SK-N-MC (cell line): ENCODE measurements at regions not wholly inside any gene's neighbourhood (a gene's known extent, or its start where the extent isn't known, plus 50 kb on each side); places are given as distances from the start of the nearest gene placed in this dataset.

Experiments used
- DNase-seq: peaks from one replicate; pipeline ENCODE4 v3.0.0-alpha.2; 2011; ENCODE audit warnings: low read depth, low spot score
- H3K27ac ChIP-seq: fragments of 200-600 bp; sonication (generic); 2 replicates; pipeline ENCODE4 v1.5.1; 2016; ENCODE audit warnings: mixed run types
- H3K36me3 ChIP-seq: fragments of 200-600 bp; sonication (generic); 2 replicates; pipeline ENCODE4 v1.6.1; 2017; ENCODE audit warnings: antibody characterized with exemption, low read length, mixed read lengths; ENCODE audit not compliant: insufficient read depth
- H3K4me3 ChIP-seq: fragments of 200-600 bp; sonication (generic); 2 replicates; pipeline ENCODE4 v1.5.1; 2016
- H3K9ac ChIP-seq: fragments of 200-600 bp; sonication (generic); 2 replicates; pipeline ENCODE4 v1.8.0; 2017; ENCODE audit warnings: mixed run types, mixed read lengths; ENCODE audit not compliant: insufficient read length
- H3K9me3 ChIP-seq: fragments of 200-600 bp; sonication (generic); 2 replicates; pipeline ENCODE4 v1.6.1; 2017; ENCODE audit warnings: low read depth, mild to moderate bottlenecking, antibody characterized with exemption, low read length, moderate library complexity, mixed read lengths
- EZH2 ChIP-seq: fragments of 200-600 bp; sonication (generic); IDR thresholded peaks from one replicate; pipeline ENCODE4 v1.6.1; 2017; ENCODE audit warnings: antibody characterized with exemption
- FOXP2 ChIP-seq: optimal IDR thresholded peaks from 2 replicates; pipeline ENCODE3; 2011; ENCODE audit warnings: mild to moderate bottlenecking, moderate library complexity; ENCODE audit not compliant: insufficient read depth; ENCODE audit errors: extremely low read length, control extremely low read depth
- POLR2AphosphoS5 ChIP-seq: IDR thresholded peaks from 2 replicates; pipeline ENCODE4 v1.6.1; 2012; ENCODE audit warnings: mild to moderate bottlenecking, low read depth, low read length, borderline replicate concordance

GRCh38 chr2:180670302-180671003, 310.0 kb upstream of the UBE2E3 start:
- peak overlapping the region; percentile 44 for H3K27ac ChIP-seq
- no peaks in the 10 kb centered on the region for H3K36me3 ChIP-seq
- no peak for TF ChIP-seq FOXP2
- TF ChIP-seq EZH2, result no peak
- TF ChIP-seq POLR2AphosphoS5, result no peak
- no peak overlapping the region for H3K9ac ChIP-seq
- no peak overlapping the region for H3K4me3 ChIP-seq
- no peaks in the 10 kb centered on the region for H3K9me3 ChIP-seq
- DNase-seq, result no peak

DNA sequence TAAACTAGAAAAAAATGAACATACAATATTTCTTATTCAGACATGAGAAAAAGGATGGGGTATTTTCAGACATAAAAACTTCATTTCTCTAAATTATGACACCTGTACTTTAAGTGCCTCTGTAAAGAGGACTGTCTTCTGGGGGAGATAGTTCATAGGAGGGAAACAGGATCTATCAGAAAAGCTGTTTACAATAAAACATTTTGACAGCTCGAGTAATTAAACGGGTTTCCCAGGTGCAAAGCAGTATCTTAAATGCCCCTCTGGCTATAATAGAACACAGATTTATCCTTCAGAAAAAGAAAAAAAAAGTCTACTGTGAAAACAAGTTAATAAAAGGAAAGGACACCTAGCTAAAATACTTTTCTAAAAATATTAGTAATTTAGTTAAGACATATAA, 311.4 kb upstream of the UBE2E3 start:
- Histone ChIP-seq H3K9ac (no peak overlapping the region), H3K27ac (no peak overlapping the region), H3K4me3 (no peak overlapping the region), H3K9me3 (no peaks in the 10 kb centered on the region), H3K36me3 (no peaks in the 10 kb centered on the region)
- TF ChIP-seq EZH2 (no peak), POLR2AphosphoS5 (no peak), FOXP2 (no peak)
- no peak for DNase-seq

DNA sequence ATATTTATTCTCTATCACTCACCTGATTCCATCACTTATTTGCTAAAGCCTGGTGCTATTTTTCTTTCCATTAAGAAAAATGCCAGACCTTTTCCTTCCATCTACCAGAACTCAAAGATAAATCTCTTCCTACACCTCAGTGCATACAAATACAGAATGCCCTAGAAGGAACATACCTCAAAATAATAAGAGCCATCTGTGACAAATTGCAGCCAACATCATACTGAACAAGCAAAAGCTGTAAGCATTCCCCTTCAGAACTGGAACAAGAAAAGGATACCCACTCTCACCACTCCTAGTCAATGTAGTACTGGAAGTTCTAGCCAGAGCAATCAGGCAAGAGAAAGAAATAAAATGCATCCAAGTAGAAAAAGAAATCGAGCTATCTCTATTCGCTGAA, 315.9 kb upstream of the UBE2E3 start:
- H3K27ac ChIP-seq, result no peak overlapping the region
- TF ChIP-seq POLR2AphosphoS5 (no peak), FOXP2 (no peak), EZH2 (no peak)
- no peaks in the 10 kb centered on the region for H3K36me3 ChIP-seq
- no peak overlapping the region for H3K4me3 ChIP-seq
- no peak overlapping the region for H3K9ac ChIP-seq
- H3K9me3 ChIP-seq, result no peaks in the 10 kb centered on the region
- no peak for DNase-seq

DNA sequence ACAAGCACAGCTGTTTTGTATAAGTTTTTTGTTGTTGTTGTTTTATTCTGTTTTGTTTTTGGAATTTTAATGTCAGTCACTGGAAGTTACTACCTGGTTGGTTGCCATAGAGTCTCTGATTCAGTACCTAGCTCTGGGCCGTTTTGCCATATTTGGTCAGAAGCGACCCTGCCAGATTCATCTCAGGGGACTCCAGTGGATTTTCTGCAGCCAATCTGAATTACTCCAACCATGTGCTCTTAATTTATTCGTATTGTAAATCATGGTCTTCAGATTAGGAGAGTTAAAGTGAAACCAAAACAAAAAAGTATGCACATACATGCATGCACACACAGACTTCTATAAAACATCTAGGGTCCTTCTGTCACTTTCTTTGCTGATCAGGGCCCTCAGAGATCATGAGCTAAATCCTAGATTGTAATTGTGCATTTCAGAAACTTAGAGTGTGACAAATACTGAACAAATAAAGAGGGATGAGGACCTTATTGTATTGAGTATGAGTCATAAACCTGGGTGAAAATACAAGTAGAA, 317.4 kb upstream of the UBE2E3 start:
- no peak overlapping the region for H3K27ac ChIP-seq
- no peaks in the 10 kb centered on the region for H3K9me3 ChIP-seq
- H3K9ac ChIP-seq, result peak overlapping the region; percentile 2
- no peak for DNase-seq
- peak overlapping the region; percentile 52 for H3K4me3 ChIP-seq
- no peak for TF ChIP-seq POLR2AphosphoS5
- no peak for TF ChIP-seq EZH2
- TF ChIP-seq FOXP2, result no peak
- H3K36me3 ChIP-seq, result no peaks in the 10 kb centered on the region

GRCh38 chr2:180662521-180662920, 317.9 kb upstream of the UBE2E3 start:
- DNase-seq, result no peak
- Histone ChIP-seq H3K9ac (no peak overlapping the region), H3K4me3 (peak overlapping the region; percentile 52; the same call in 1 of the 2 replicates), H3K36me3 (no peaks in the 10 kb centered on the region), H3K27ac (no peak overlapping the region), H3K9me3 (no peaks in the 10 kb centered on the region)
- TF ChIP-seq EZH2, result no peak
- no peak for TF ChIP-seq POLR2AphosphoS5
- no peak for TF ChIP-seq FOXP2

DNA sequence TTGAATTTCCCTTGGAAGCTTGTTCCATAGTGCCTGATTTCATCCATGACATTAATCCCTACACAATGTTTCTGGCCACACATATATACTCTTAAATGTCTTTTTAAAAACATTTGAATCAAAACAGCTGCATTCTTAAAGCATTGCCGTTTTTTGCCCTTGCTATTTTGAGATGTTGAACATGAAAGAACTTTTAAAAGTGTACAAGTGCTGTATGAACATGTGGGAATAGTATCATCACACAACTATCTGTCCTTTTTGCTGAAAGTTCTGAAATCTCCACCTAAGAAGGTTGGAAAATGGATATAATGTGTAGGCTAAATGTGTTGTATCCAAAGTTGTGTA, 318.7 kb upstream of the UBE2E3 start:
- no peak for TF ChIP-seq EZH2
- no peak for TF ChIP-seq FOXP2
- TF ChIP-seq POLR2AphosphoS5, result no peak
- H3K27ac ChIP-seq, result no peak overlapping the region
- H3K9me3 ChIP-seq, result no peaks in the 10 kb centered on the region
- DNase-seq, result no peak
- H3K9ac ChIP-seq, result no peak overlapping the region
- H3K36me3 ChIP-seq, result no peaks in the 10 kb centered on the region
- no peak overlapping the region for H3K4me3 ChIP-seq

- H3K27ac ChIP-seq, result no peak overlapping the region
- no peak for DNase-seq
- TF ChIP-seq FOXP2, result no peak
- TF ChIP-seq POLR2AphosphoS5, result no peak
- H3K9ac ChIP-seq, result no peak overlapping the region
- no peaks in the 10 kb centered on the region for H3K9me3 ChIP-seq
- no peak overlapping the region for H3K4me3 ChIP-seq
- H3K36me3 ChIP-seq, result no peaks in the 10 kb centered on the region
These were observed 319.3 kb upstream of the UBE2E3 start for GRCh38 chr2:180660881-180661685.

GRCh38 chr2:180660207-180660606, 320.2 kb upstream of the UBE2E3 start:
- DNase-seq, result no peak
- H3K36me3 ChIP-seq, result no peaks in the 10 kb centered on the region
- no peak overlapping the region for H3K9ac ChIP-seq
- no peak for TF ChIP-seq EZH2
- no peak for TF ChIP-seq POLR2AphosphoS5
- no peak for TF ChIP-seq FOXP2
- no peaks in the 10 kb centered on the region for H3K9me3 ChIP-seq
- no peak overlapping the region for H3K27ac ChIP-seq
- H3K4me3 ChIP-seq, result no peak overlapping the region
